Heart left ventricle (tissue), 16 donors: ENCODE measurements at regions not wholly inside any gene's neighbourhood (a gene's known extent, or its start where the extent isn't known, plus 50 kb on each side); places are given as distances from the start of the nearest gene placed in this dataset.

Source experiments
- ATAC-seq, 4 donors: fragments of 200-7000 bp; cut with Tn5 transposase; one replicate each; pipeline ENCODE4 v1.9.1; 2020 to 2022; ENCODE audit warnings: moderate library complexity in 4 of 4, mild to moderate bottlenecking in 3 of 4, moderate number of reproducible peaks in 1 of 4
- DNase-seq, 5 donors: peaks; one replicate each; pipeline ENCODE4 v3.0.0-alpha.2; 2020
- H3K27ac ChIP-seq, 12 donors: fragments of 200-600 bp; sonication (generic) in 4 of 12; one replicate each; pipeline versions ENCODE4 v1.5.0 to v1.8.0; 2016 to 2022; ENCODE audit warnings: mild to moderate bottlenecking in 2 of 12
- H3K27me3 ChIP-seq, 9 donors: fragments of 200-600 bp; sonication (generic) in 2 of 9; one replicate each; pipeline versions ENCODE4 v1.5.1 to v1.8.0; 2016 to 2022; ENCODE audit warnings: mild to moderate bottlenecking in 3 of 9
- H3K36me3 ChIP-seq, 9 donors: fragments of 200-600 bp; sonication (generic) in 2 of 9; one replicate each; pipeline versions ENCODE4 v1.5.0 to v1.8.0; 2018 to 2022; ENCODE audit warnings: mild to moderate bottlenecking in 2 of 9
- H3K4me1 ChIP-seq, 12 donors: fragments of 200-600 bp; sonication (generic) in 4 of 12; one replicate each; pipeline versions ENCODE4 v1.5.0 to v1.8.0; 2016 to 2022; ENCODE audit warnings: mild to moderate bottlenecking in 3 of 12
- H3K4me3 ChIP-seq, 12 donors: fragments of 200-600 bp; sonication (generic) in 4 of 12; one replicate each; pipeline versions ENCODE4 v1.5.0 to v1.8.0; 2017 to 2022; ENCODE audit warnings: mild to moderate bottlenecking in 9 of 12, moderate library complexity in 4 of 12
- H3K9me3 ChIP-seq, 12 donors: fragments of 200-600 bp; sonication (generic) in 4 of 12; one replicate each; pipeline versions ENCODE4 v1.5.0 to v1.8.0; 2016 to 2022; ENCODE audit warnings: mild to moderate bottlenecking in 1 of 12
- POLR2A ChIP-seq, 2 donors: fragments of 450-650 bp; IDR thresholded peaks; one replicate each; pipeline ENCODE4 v1.6.1; 2017; ENCODE audit warnings: antibody characterized with exemption in 2 of 2, mild to moderate bottlenecking in 2 of 2, moderate library complexity in 2 of 2
- WGBS, 4 donors: extraction: QIAGEN DNeasy Blood & Tissue Kit in 2 of 4; methylation state at CpG; one replicate each; pipeline versions ENCODE4 v1.1.5 to v1.1.7; 2013 to 2018; 5-methylcytosine and 5-hydroxymethylcytosine counted together
- intact Hi-C, 10 donors: fragments of 100-400 bp; cut with DNase I; formaldehyde crosslinking; loops; one replicate each; pipeline versions ENCODE4 v1.11.1 to v1.14.2; 2022
- TF ChIP-seq, protein P1 (sequence below), 12 donors: fragments of 200-600 bp; sonication (generic) in 4 of 12; IDR thresholded peaks; one replicate each; pipeline versions ENCODE4 v1.5.0 to v1.8.0; 2018 to 2022; ENCODE audit warnings: antibody characterized with exemption in 12 of 12, mild to moderate bottlenecking in 5 of 12
- donor health status: ischemic (EF 13 %, LVEDD 7.1; RV severe dilation, severe dysfunction).
- donor health status: healthy with polysubstance abuse.
- donor health status: DM: no; HTN: yes; CAD: no.
- donor health status: DM: no; HTN: no; CAD: no.
- donor health status: ischemic (EF 25% LVEDD 6.9; RV normal size, moderate dysfunction).
- donor health status: ischemic (EF 25% LVEDD 5.7; RV mildly dilated, moderate dysfunction).
- donor health status: healthy.
- donor health status: DM: yes; HTN: yes; CAD: no.
- donor health status: ischemic (EF 35%, LVEDD 5.7; RV mildly dilated, moderate dysfunction).
- donor health status: nonischemic (EF 11% LVEDD 7.7; RV severe dilation, severe dysfunction).
- donor health status: DM: yes; HTN: yes; CAD: no.
- donor health status: PGD.
- donor health status: ischemic (EF 29% LVEDD 5.4; RV normal size, mild dysfunction).
- donor health status: nonischemic (EF 23%, LVEDD 6.1; RV moderate dilation, normal function).

DNA sequence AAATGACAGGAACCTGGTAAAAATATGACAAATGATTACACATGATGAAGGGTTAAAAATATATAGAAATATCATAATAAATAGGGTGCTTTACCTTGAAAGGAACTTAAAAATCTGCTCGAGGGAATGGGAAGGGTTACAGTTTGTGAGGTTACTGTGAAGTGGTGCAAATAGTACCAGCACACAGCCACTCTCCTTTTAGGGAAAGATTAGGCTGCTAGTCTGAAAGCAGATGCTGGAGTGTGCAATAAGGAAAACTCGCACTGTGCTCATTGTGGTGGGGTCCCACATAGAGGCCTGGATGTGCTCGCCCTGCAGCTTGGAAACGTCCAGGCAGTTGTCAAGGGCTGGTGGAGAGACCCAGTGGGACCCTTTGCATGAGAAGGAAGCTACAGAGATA, 145.9 kb upstream of the TBX20 start:
- TF ChIP-seq POLR2A (IDR thresholded peaks at IDR 0.05) = no peak
- TF ChIP-seq, protein P1, sequence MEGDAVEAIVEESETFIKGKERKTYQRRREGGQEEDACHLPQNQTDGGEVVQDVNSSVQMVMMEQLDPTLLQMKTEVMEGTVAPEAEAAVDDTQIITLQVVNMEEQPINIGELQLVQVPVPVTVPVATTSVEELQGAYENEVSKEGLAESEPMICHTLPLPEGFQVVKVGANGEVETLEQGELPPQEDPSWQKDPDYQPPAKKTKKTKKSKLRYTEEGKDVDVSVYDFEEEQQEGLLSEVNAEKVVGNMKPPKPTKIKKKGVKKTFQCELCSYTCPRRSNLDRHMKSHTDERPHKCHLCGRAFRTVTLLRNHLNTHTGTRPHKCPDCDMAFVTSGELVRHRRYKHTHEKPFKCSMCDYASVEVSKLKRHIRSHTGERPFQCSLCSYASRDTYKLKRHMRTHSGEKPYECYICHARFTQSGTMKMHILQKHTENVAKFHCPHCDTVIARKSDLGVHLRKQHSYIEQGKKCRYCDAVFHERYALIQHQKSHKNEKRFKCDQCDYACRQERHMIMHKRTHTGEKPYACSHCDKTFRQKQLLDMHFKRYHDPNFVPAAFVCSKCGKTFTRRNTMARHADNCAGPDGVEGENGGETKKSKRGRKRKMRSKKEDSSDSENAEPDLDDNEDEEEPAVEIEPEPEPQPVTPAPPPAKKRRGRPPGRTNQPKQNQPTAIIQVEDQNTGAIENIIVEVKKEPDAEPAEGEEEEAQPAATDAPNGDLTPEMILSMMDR (IDR thresholded peaks at IDR 0.05) = no peak
- intact Hi-C loops = no loop called here
- Histone ChIP-seq H3K9me3 (no peaks in the 10 kb centered on the region), H3K4me1 (peaks cover 0 to 10% (median 0%) of the 10 kb centered on the region in 12 donors), H3K4me3 (no peak overlapping the region), H3K27ac (no peak overlapping the region), H3K36me3 (no peaks in the 10 kb centered on the region), H3K27me3 (no peaks in the 10 kb centered on the region)
- 49 to 66% (median 63%) methylated on average over 4 of the region's 4 CpGs for WGBS, 4 donors
- peak; percentile 34 to 58 (median 46) for ATAC-seq
- DNase-seq = no peak

DNA sequence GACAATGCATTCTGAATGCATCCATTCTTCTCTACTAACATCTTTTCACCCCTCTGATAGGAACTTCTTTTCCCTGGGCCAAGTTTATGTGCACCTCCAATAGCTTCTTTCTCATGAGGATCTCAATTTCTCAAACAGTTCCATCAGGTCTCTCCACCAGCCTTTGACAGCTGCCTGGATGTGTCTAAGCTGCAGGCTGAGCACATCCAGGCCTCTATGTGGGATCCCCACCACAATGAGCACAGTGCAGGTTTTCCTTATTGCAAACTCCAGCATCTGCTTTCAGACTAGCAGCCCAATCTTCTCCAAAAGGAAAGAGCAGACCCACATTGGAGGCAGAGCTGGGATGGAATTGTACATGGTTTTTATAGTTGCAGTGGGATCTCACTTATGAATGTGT, 145.3 kb upstream of the TBX20 start:
- Histone ChIP-seq H3K27me3 (no peaks in the 10 kb centered on the region), H3K4me3 (no peak overlapping the region), H3K36me3 (no peaks in the 10 kb centered on the region), H3K27ac (no peak overlapping the region), H3K9me3 (no peaks in the 10 kb centered on the region), H3K4me1 (peaks cover 0 to 6% (median 0%) of the 10 kb centered on the region in 12 donors)
- TF ChIP-seq POLR2A (IDR thresholded peaks at IDR 0.05) = no peak
- TF ChIP-seq, protein P1 (IDR thresholded peaks at IDR 0.05) = no peak
- no peak for DNase-seq
- intact Hi-C loops = no loop called here
- peak in 3 of 4 donors; percentile 29 to 55 (median 45) for ATAC-seq

DNA sequence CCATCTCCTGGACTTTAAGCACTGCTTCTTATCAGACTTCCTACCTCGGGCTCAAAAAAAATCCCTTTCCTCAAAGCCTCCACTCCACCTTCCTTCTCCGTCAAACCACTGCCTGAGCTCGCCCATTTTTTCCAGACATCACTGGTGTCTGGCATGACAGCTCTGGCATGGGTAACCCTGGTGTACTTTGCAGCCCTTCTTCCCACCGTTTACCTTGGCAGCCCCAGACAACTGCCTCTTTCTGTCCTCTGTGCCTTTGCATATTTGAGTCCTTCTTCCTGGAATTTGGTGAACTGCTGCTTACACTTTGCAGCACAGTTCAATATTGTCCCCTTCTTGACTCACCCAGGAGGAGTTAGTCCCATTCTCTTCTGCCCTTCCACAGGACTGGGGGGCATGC, 144.6 kb upstream of the TBX20 start:
- Histone ChIP-seq H3K4me1 (peaks cover 0 to 6% (median 0%) of the 10 kb centered on the region in 12 donors), H3K9me3 (no peaks in the 10 kb centered on the region), H3K36me3 (no peaks in the 10 kb centered on the region), H3K27ac (no peak overlapping the region), H3K4me3 (no peak overlapping the region), H3K27me3 (no peaks in the 10 kb centered on the region)
- DNase-seq (no peak), ATAC-seq (no peak)
- intact Hi-C loops = no loop called here
- TF ChIP-seq POLR2A (IDR thresholded peaks at IDR 0.05) = no peak
- TF ChIP-seq, protein P1 (IDR thresholded peaks at IDR 0.05) = no peak
- 49 to 58% (median 54%) methylated on average over 4 of the region's 4 CpGs for WGBS, 4 donors

DNA sequence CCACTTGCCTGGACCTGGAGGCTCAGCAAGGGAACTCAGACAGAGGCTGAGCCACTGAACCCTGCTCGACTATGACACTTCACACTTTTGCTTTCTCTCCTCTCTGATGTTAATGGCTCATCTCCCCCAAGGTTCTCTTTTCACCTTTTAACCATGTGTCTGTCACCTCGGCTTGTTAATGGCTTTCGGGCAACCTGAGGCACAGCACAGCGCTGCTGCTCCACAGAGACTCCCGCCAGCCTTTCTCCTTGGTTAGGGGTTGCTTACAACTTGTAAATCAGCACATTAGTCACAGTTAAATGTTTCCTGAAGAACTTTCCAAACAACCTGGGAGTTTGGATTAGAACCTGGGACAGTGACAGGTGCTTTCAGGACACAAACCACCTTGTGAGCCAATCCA, 136.2 kb upstream of the TBX20 start:
- Histone ChIP-seq H3K4me3 (no peak overlapping the region), H3K36me3 (no peaks in the 10 kb centered on the region), H3K9me3 (no peaks in the 10 kb centered on the region), H3K27ac (no peak overlapping the region), H3K27me3 (no peaks in the 10 kb centered on the region), H3K4me1 (peaks cover 0 to 15% (median 2%) of the 10 kb centered on the region in 12 donors)
- ATAC-seq (no peak), DNase-seq (no peak)
- TF ChIP-seq POLR2A (IDR thresholded peaks at IDR 0.05) = no peak
- TF ChIP-seq, protein P1 (IDR thresholded peaks at IDR 0.05) = no peak
- intact Hi-C loops = no loop called here
- 85 to 92% (median 87%) methylated on average over 5 of the region's 5 CpGs for WGBS, 4 donors
